H9 (cell line): ENCODE measurements at regions not wholly inside any gene's neighbourhood (a gene's known extent, or its start where the extent isn't known, plus 50 kb on each side); places are given as distances from the start of the nearest gene placed in this dataset.

Experiments
- DNase-seq: peaks from one replicate; pipeline ENCODE4 v3.0.0-alpha.2; 2017
- H2AFZ ChIP-seq: one replicate; pipeline ENCODE4 v1.6.1; 2013; ENCODE audit warnings: mild to moderate bottlenecking, low read length, control low read depth, moderate library complexity
- H2AK5ac ChIP-seq: 2 replicates; pipeline ENCODE4 v1.6.1; 2013; ENCODE audit warnings: low read length, control low read depth, mixed read lengths; ENCODE audit not compliant: insufficient read length
- H2BK120ac ChIP-seq: one replicate; pipeline ENCODE4 v1.6.1; 2013; ENCODE audit warnings: low read depth, mild to moderate bottlenecking, low read length, control low read depth, inconsistent platforms; ENCODE audit not compliant: poor library complexity, severe bottlenecking
- H2BK12ac ChIP-seq: 2 replicates; pipeline ENCODE4 v1.6.1; 2013; ENCODE audit warnings: low read length, control low read depth, mixed read lengths, low read depth; ENCODE audit not compliant: insufficient read length
- H2BK15ac ChIP-seq: 2 replicates; pipeline ENCODE4 v1.6.1; 2013; ENCODE audit warnings: low read depth, low read length, control low read depth
- H2BK20ac ChIP-seq: one replicate; pipeline ENCODE4 v1.6.1; 2013; ENCODE audit warnings: low read depth, mild to moderate bottlenecking, low read length, control low read depth, inconsistent platforms; ENCODE audit not compliant: poor library complexity, severe bottlenecking
- H2BK5ac ChIP-seq: 2 replicates; pipeline ENCODE4 v1.6.1; 2013; ENCODE audit warnings: low read length, control low read depth, mixed read lengths; ENCODE audit not compliant: insufficient read length
- H3K14ac ChIP-seq: 2 replicates; pipeline ENCODE4 v1.6.1; 2013; ENCODE audit warnings: low read length, control low read depth; ENCODE audit not compliant: insufficient read depth
- H3K18ac ChIP-seq: 2 replicates; pipeline ENCODE4 v1.6.1; 2013; ENCODE audit warnings: low read depth, mild to moderate bottlenecking, mixed read lengths, low read length, control low read depth; ENCODE audit not compliant: insufficient read length
- H3K23ac ChIP-seq: 2 replicates; pipeline ENCODE4 v1.6.1; 2013; ENCODE audit warnings: low read length, control low read depth, mixed read lengths, low read depth; ENCODE audit not compliant: insufficient read length
- H3K23me2 ChIP-seq: 2 replicates; pipeline ENCODE4 v1.6.1; 2013; ENCODE audit warnings: low read depth, mild to moderate bottlenecking, mixed read lengths, low read length, control low read depth; ENCODE audit not compliant: insufficient read length, poor library complexity, severe bottlenecking
- H3K27ac ChIP-seq: 2 replicates; pipeline ENCODE4 v1.5.1; 2013; ENCODE audit warnings: low read length, control low read depth, mixed read lengths, low read depth; ENCODE audit not compliant: insufficient read length
- H3K27me3 ChIP-seq: 2 replicates; pipeline ENCODE4 v1.6.1; 2013; ENCODE audit warnings: low read length, control low read depth, inconsistent platforms; ENCODE audit not compliant: insufficient read depth
- H3K4ac ChIP-seq: 2 replicates; pipeline ENCODE4 v1.6.1; 2013; ENCODE audit warnings: low read depth, mild to moderate bottlenecking, control low read depth, inconsistent platforms, low read length, moderate library complexity
- H3K4me1 ChIP-seq: 2 replicates; pipeline ENCODE4 v1.6.1; 2013; ENCODE audit warnings: low read length, control low read depth, inconsistent platforms; ENCODE audit not compliant: insufficient read depth
- H3K4me2 ChIP-seq: 2 replicates; pipeline ENCODE4 v1.6.1; 2013; ENCODE audit warnings: low read length, control low read depth, mixed read lengths; ENCODE audit not compliant: insufficient read length, insufficient read depth
- H3K56ac ChIP-seq: 2 replicates; pipeline ENCODE4 v1.6.1; 2013; ENCODE audit warnings: low read depth, mild to moderate bottlenecking, mixed read lengths, low read length, control low read depth; ENCODE audit not compliant: insufficient read length
- H3K79me1 ChIP-seq: 2 replicates; pipeline ENCODE4 v1.6.1; 2013; ENCODE audit warnings: low read depth, mild to moderate bottlenecking, moderate library complexity, low read length, control low read depth, inconsistent platforms; ENCODE audit not compliant: insufficient read depth, poor library complexity, severe bottlenecking
- H3K79me2 ChIP-seq: 2 replicates; pipeline ENCODE4 v1.6.1; 2013; ENCODE audit warnings: low read length, control low read depth, inconsistent platforms; ENCODE audit not compliant: insufficient read depth
- H3K9ac ChIP-seq: 2 replicates; pipeline ENCODE4 v1.6.1; 2013; ENCODE audit warnings: low read length, control low read depth, mixed read lengths; ENCODE audit not compliant: insufficient read length; ENCODE audit errors: extremely low read depth
- H3K9me3 ChIP-seq: one replicate; pipeline ENCODE4 v1.6.1; 2013; ENCODE audit warnings: low read depth, low read length, inconsistent platforms; ENCODE audit not compliant: control insufficient read depth
- H3T11ph ChIP-seq: one replicate; pipeline ENCODE4 v1.6.1; 2013; ENCODE audit warnings: mild to moderate bottlenecking, low read length, control low read depth, inconsistent platforms
- H4K20me1 ChIP-seq: one replicate; pipeline ENCODE4 v1.6.1; 2013; ENCODE audit not compliant: control insufficient read depth, insufficient read length, insufficient read depth
- H4K5ac ChIP-seq: 2 replicates; pipeline ENCODE4 v1.6.1; 2013; ENCODE audit warnings: low read depth, mild to moderate bottlenecking, mixed read lengths, low read length, control low read depth; ENCODE audit not compliant: insufficient read length
- H4K8ac ChIP-seq: replicated peaks from 2 replicates; pipeline ENCODE4 v1.6.1; 2013; ENCODE audit warnings: low read length, control low read depth, mixed read lengths, low read depth; ENCODE audit not compliant: insufficient read length
- H4K91ac ChIP-seq: 2 replicates; pipeline ENCODE4 v1.6.1; 2013; ENCODE audit warnings: low read depth, mild to moderate bottlenecking, moderate library complexity, mixed read lengths, low read length, control low read depth; ENCODE audit not compliant: insufficient read length
- H3K27ac Mint-ChIP-seq, 3 experiments: 2 replicates in 2 of 3; 3 replicates in 1 of 3; pipeline ENCODE4 v1.8.0; 2020 to 2021; ENCODE audit warnings: mixed read lengths in 3 of 3, mild to moderate bottlenecking in 1 of 3, moderate library complexity in 1 of 3
- H3K27me3 Mint-ChIP-seq: 2 replicates; pipeline ENCODE4 v1.8.0; 2021; ENCODE audit warnings: low read depth, mild to moderate bottlenecking, moderate library complexity, mixed read lengths
- H3K36me3 Mint-ChIP-seq, 3 experiments: 2 replicates in 2 of 3; 3 replicates in 1 of 3; pipeline ENCODE4 v1.8.0; 2020 to 2021; ENCODE audit warnings: low read depth in 3 of 3, mixed read lengths in 3 of 3; ENCODE audit not compliant: insufficient read depth in 1 of 3
- H3K4me1 Mint-ChIP-seq, 2 experiments: 2 replicates each; pipeline ENCODE4 v1.8.0; 2020; ENCODE audit warnings: mixed read lengths in 2 of 2
- H3K4me3 Mint-ChIP-seq, 2 experiments: 2 replicates in 1 of 2; 3 replicates in 1 of 2; pipeline ENCODE4 v1.8.0; 2020 to 2021; ENCODE audit warnings: mild to moderate bottlenecking in 2 of 2, mixed read lengths in 2 of 2, moderate library complexity in 1 of 2
- H3K9me3 Mint-ChIP-seq, 2 experiments: 2 replicates in 1 of 2; 3 replicates in 1 of 2; pipeline ENCODE4 v1.8.0; 2020; ENCODE audit warnings: mild to moderate bottlenecking in 2 of 2, mixed read lengths in 2 of 2, moderate library complexity in 1 of 2
- CTCF ChIP-seq: fragments of 200-600 bp; sonication (generic); conservative IDR thresholded peaks from 3 replicates; pipeline ENCODE4 v1.8.0; 2021; ENCODE audit warnings: antibody characterized with exemption, mild to moderate bottlenecking
- WGBS: extraction: QIAGEN DNeasy Blood & Tissue Kit; methylation state at CpG from one replicate; pipeline ENCODE4 v1.1.7; 2013; ENCODE audit warnings: missing lambda C conversion rate, low lambda C conversion rate, mixed read lengths; ENCODE audit not compliant: insufficient read length; ENCODE audit errors: extremely low coverage; 5-methylcytosine and 5-hydroxymethylcytosine counted together

GRCh38 chr13:31032528-31033113 is 100.2 kb downstream of the TEX26 start:
- H3K4me1 Mint-ChIP-seq: no peaks in the 10 kb centered on the region
- no peak overlapping the region for H2AK5ac ChIP-seq
- H4K20me1 ChIP-seq: peaks cover 3% of the 10 kb centered on the region
- no peaks in the 10 kb centered on the region for H3K79me1 ChIP-seq
- H4K8ac ChIP-seq: no peak overlapping the region
- no peak for TF ChIP-seq CTCF
- no peak overlapping the region for H3K4me3 Mint-ChIP-seq
- H2BK20ac ChIP-seq: no peak overlapping the region
- no peaks in the 10 kb centered on the region for H3K27me3 ChIP-seq
- no peak overlapping the region for H2AFZ ChIP-seq
- H3K23me2 ChIP-seq: no peaks in the 10 kb centered on the region
- no peak overlapping the region for H3K14ac ChIP-seq
- no peak overlapping the region for H3K27ac Mint-ChIP-seq
- H3K4me2 ChIP-seq: no peak overlapping the region
- H2BK12ac ChIP-seq: no peak overlapping the region
- no peak overlapping the region for H4K91ac ChIP-seq
- no peak overlapping the region for H4K5ac ChIP-seq
- H3K18ac ChIP-seq: no peak overlapping the region
- no peak overlapping the region for H3K9ac ChIP-seq
- no peak overlapping the region for H2BK5ac ChIP-seq
- H3K27ac ChIP-seq: no peak overlapping the region
- H3K4me1 ChIP-seq: no peaks in the 10 kb centered on the region
- no peak overlapping the region for H3T11ph ChIP-seq
- no peak overlapping the region for H2BK15ac ChIP-seq
- no peak overlapping the region for H3K23ac ChIP-seq
- no peak overlapping the region for H2BK120ac ChIP-seq
- peaks cover 5% of the 10 kb centered on the region for H3K27me3 Mint-ChIP-seq
- no peaks in the 10 kb centered on the region; a peak in 1 of 5 replicates for H3K9me3 Mint-ChIP-seq
- no peak for DNase-seq
- no peak overlapping the region for H3K4ac ChIP-seq
- H3K36me3 Mint-ChIP-seq: no peaks in the 10 kb centered on the region
- H3K9me3 ChIP-seq: no peaks in the 10 kb centered on the region
- WGBS: no CpG with 5 or more reads among the region's 13 CpGs
- H3K56ac ChIP-seq: no peak overlapping the region
- no peaks in the 10 kb centered on the region for H3K79me2 ChIP-seq
